RPMI7951 (cell line): ENCODE measurements at regions not wholly inside any gene's neighbourhood (a gene's known extent, or its start where the extent isn't known, plus 50 kb on each side); places are given as distances from the start of the nearest gene placed in this dataset.
A peak's percentile ranks its signal among the peaks of the same experiment; 100 is the strongest.

Source experiments
- DNase-seq: peaks from one replicate; pipeline ENCODE4 v3.0.0-alpha.2; 2012; ENCODE audit warnings: low read depth

GRCh38 chr16:6517020-6517720 is 815.5 kb upstream of the RBFOX1 start:
- no peak for DNase-seq

DNA sequence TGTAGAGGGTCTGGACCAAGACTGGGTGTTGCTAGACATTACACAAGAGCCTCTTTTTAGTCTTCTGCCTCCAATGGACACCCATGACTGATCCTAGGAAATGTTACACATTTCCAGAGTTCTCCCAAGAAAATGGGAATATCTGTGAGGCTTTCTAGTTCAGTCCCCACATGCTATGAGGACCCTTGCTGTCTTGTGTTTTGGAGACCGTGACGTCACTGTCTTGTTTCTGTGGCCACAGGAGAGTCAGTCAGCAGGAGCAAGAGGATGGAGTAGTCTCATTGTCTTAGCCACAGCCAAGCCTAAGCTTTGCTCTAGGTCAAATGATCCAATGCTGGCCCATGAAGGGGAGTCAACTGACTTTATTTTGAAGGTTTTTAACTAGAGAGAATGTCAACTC is 820.1 kb upstream of the RBFOX1 start:
- no peak for DNase-seq

GRCh38 chr16:6510261-6510660 is 822.4 kb upstream of the RBFOX1 start:
- no peak for DNase-seq

- no peak for DNase-seq
Observed at GRCh38 chr16:6499413-6499812, 833.2 kb upstream of the RBFOX1 start.

DNA sequence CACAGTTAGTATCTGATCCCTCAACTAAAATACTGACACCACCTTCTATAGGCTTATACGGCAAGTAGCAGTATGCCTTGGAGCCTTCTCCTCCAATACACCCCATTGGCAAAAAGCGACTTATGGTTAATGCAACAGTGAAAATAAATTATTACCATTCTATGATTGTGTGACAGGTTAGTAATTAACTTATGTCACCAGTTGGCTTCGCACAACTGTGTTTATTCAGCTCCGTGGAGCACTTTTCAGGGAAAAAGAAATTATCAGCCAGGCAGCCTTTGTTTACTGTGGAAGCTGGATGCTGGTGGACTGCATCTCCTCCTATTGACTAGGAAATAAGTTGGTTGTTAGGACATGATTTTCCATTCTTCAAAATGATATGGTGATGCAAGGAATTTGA is 833.8 kb upstream of the RBFOX1 start:
- DNase-seq = no peak

GRCh38 chr16:6496996-6497395 is 835.6 kb upstream of the RBFOX1 start:
- no peak for DNase-seq

DNA sequence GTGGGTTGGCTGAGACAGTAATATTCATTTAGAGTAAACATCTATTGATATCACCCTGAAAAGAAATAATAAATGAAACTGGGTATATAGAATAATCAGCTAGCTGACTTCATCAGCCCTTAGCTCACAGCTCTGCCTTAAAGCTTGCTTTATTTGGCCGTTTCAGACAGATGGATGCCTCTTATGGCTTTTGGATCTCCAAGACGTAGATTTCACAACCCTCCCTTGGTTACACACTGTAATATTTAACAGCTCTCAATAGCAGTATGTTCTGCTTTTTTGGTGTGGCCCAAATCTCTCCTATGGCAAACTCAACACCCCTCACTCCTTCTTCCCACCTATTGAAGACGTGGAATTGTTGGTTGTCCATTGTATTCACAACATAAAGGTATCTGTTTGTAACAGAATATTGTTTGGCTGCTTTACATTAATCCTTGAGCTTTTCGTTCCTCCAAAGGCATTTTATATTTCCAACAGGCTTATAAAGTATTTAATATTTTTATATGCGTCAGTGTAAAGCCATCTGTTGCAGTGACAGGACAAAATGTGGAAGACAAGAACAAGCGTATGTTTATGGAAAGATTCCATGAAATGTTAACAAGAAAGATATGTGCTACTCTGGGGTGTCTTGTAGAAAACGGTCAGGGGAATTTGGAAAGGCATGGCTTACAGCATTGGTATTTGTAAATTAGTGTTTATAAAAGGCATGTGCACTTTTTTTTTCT is 837.0 kb upstream of the RBFOX1 start:
- no peak for DNase-seq

GRCh38 chr16:6494716-6495115 is 837.9 kb upstream of the RBFOX1 start:
- no peak for DNase-seq

- no peak for DNase-seq
Observed at GRCh38 chr16:6493555-6493954, 839.1 kb upstream of the RBFOX1 start.

GRCh38 chr16:6492742-6493141 is 839.9 kb upstream of the RBFOX1 start:
- no peak for DNase-seq

DNA sequence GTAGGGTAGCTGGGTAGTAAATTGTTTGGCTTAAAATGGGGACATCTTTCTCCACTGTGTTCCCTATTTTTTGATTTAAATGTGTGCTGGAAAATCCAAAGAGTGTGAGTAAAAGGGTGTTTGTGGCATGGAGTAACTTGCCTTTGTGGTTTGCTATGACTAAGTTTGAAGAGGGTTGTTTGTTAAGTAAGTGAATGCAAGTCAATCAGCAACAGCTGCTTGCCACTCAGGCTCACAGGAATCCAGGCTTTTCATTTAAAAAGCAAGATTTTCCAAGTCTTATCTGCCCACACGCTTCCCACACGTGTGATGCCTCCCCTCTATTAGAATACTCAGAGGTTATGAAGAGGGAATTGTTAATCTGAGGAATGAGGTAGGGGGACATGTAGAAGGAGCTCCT is 847.7 kb upstream of the RBFOX1 start:
- DNase-seq = no peak

- no peak for DNase-seq
Observed at GRCh38 chr16:6484081-6484480, 848.6 kb upstream of the RBFOX1 start.

DNA sequence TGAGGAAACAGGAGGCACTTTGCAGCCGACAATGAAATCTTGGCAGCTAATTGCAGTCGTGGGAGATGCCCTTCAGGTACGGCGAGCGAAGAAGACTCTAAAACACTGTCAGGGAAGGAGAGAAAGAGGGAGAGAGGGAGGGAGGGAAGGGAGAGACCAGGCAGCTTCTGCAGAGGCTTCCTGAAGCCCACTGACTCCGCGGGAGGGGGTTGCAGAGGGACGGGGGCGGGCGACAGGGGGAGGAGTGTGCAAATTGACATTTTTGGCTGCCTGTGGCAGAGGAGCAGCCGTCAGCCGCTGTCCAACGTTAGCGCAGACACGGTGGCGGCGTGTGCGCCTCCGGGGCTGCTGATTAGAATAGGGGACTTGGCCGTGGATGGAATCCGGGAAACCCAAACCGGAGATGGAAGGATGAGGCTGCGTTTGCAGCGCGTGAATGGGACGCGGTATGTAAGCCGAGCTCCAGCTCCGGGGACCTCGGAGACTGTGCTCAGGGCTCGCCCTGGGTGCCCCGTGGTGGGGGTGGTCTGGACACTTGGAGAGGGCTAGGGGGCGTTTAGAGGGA is 849.1 kb upstream of the RBFOX1 start:
- DNase-seq = no peak

- DNase-seq = no peak
Observed at GRCh38 chr16:6482696-6483468, 849.8 kb upstream of the RBFOX1 start.

GRCh38 chr16:6481894-6482293 is 850.8 kb upstream of the RBFOX1 start:
- DNase-seq = no peak

DNA sequence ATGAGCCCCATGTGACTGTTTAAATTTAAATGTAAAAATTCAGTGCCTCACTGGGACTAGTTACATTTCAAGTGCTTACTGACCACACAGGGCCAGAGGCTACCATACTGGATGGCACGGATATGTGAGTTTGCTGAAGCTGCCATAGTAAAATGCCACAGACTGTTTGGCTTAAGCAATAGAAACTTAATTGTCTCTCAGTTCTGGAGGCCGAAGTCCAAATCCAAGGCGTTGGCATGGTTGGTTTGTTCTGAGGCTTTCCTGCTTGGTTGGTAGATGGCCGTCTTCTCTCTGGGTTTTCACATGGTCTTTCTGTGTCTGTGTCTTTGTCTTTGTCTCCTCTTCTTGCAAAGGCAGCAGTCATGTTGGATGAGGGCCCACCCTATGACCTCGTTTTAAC is 878.9 kb upstream of the RBFOX1 start:
- DNase-seq = no peak

DNA sequence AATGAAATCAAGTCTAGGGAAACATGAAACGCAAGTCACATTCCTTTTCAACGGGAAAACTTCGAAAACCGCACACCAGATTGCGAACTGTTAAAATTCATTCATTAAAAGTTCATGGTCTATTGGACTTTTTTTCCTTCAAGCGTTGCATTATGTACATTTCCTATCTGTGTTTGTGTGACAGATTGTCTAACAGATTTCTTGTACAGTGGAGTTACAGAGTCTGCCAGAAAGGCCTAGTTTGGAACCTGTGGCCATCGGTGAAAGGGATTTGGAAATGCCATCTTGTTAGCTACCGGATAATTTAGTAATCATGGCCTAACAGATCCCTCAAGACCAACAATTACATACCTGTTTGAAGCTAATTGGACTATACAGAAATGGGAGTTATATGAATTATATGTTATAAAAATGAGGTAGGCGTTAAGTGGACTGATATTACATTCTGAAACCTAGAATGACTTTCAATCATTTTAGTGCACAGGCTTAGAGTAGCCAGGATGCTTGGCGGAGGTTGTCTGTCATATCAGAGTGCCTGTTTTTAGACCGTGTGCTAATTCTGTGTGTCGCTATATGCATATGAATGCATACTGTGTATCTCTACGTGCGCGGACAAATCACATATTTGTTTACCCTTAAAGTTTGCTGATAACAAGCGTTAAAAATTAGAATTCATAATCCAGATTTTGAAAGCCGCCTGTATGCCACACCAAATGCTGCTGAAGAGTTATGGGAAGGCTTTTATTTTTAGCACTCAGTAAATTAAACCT is 885.4 kb upstream of the RBFOX1 start:
- DNase-seq = no peak

DNA sequence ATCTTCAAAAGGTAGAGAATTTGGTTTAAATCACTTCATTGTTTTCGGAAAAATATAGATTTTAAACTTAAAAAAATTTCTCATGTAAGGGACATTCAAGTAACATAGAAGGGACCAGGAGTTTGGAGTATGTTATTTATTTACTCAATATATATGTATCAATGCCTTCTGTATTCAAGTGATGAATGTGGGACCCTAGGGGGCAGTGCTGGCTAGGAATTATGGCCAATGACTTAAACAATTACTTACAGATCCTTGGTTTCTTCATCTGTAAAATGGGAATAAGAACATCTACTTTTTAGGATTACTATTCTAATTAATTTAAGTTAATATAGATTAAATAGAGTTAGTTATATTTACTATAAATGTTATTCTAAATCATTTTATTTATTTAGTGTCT is 886.3 kb upstream of the RBFOX1 start:
- DNase-seq = peak; percentile 0

- no peak for DNase-seq
Observed at GRCh38 chr16:6439129-6439528, 893.5 kb upstream of the RBFOX1 start.

GRCh38 chr16:6428861-6429260 is 903.8 kb upstream of the RBFOX1 start:
- DNase-seq = no peak

DNA sequence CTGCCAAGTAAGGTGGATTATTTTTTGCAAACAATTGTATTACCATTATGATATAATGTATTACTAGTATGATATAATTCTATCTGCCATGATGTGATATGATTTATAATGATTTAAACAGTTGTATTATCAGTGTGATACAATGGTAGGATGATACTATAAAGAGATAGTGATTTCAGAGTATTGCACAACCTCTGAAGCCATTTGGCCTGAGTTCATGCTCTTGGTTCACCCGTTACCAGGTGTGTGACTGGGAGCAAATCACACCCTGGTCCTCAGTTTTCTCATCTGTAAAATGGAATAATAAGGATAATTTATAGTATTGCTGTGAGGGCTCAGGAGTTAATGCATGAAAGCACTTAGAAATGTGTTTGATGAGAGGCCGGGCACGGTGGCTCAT is 905.0 kb upstream of the RBFOX1 start:
- no peak for DNase-seq

GRCh38 chr16:6407596-6407995 is 925.0 kb upstream of the RBFOX1 start:
- DNase-seq = no peak
